GM23338 (cell line): ENCODE measurements at regions not wholly inside any gene's neighbourhood (a gene's known extent, or its start where the extent isn't known, plus 50 kb on each side); places are given as distances from the start of the nearest gene placed in this dataset.

ENCODE experiments used
- ATAC-seq: fragments of 200-7000 bp; cut with Tn5 transposase; 3 replicates; pipeline ENCODE4 v1.9.1; 2020
- DNase-seq: peaks from one replicate; pipeline ENCODE4 v3.0.0-alpha.2; 2015; ENCODE audit warnings: low spot score
- H2AFZ ChIP-seq: fragments of 200-600 bp; sonication (generic); 2 replicates; pipeline ENCODE4 v1.8.0; 2016; ENCODE audit warnings: antibody characterized with exemption, mild to moderate bottlenecking, moderate library complexity
- H3F3A ChIP-seq: fragments of 200-600 bp; sonication (generic); replicated peaks from 2 replicates; pipeline ENCODE4 v1.8.0; 2017; ENCODE audit warnings: antibody characterized with exemption, mixed run types, low read depth
- H3K27ac ChIP-seq: fragments of 200-600 bp; sonication (generic); 2 replicates; pipeline ENCODE4 v1.6.1; 2016; ENCODE audit warnings: low read depth
- H3K27me3 ChIP-seq: fragments of 200-600 bp; sonication (generic); 2 replicates; pipeline ENCODE4 v1.8.0; 2016; ENCODE audit warnings: mild to moderate bottlenecking, mixed run types, moderate library complexity; ENCODE audit not compliant: insufficient read depth
- H3K36me3 ChIP-seq: fragments of 200-600 bp; sonication (generic); 2 replicates; pipeline ENCODE4 v1.8.0; 2016; ENCODE audit warnings: mild to moderate bottlenecking; ENCODE audit not compliant: insufficient read depth
- H3K4me1 ChIP-seq: fragments of 200-600 bp; sonication (generic); 2 replicates; pipeline ENCODE4 v1.8.0; 2016; ENCODE audit warnings: mild to moderate bottlenecking, moderate library complexity; ENCODE audit not compliant: insufficient read depth
- H3K4me2 ChIP-seq: fragments of 200-600 bp; sonication (generic); 2 replicates; pipeline ENCODE4 v1.7.1; 2017; ENCODE audit warnings: mixed run types
- H3K4me3 ChIP-seq: fragments of 200-600 bp; sonication (generic); 2 replicates; pipeline ENCODE4 v1.6.1; 2016; ENCODE audit warnings: mixed run types
- H3K79me2 ChIP-seq: fragments of 200-600 bp; sonication (generic); replicated peaks from 2 replicates; pipeline ENCODE4 v1.8.0; 2017; ENCODE audit warnings: mild to moderate bottlenecking; ENCODE audit not compliant: insufficient read depth
- H3K9me2 ChIP-seq: fragments of 200-600 bp; sonication (generic); 2 replicates; pipeline ENCODE4 v1.8.0; 2017; ENCODE audit not compliant: insufficient read depth
- H4K20me1 ChIP-seq: fragments of 200-600 bp; sonication (generic); replicated peaks from 2 replicates; pipeline ENCODE4 v1.8.0; 2017; ENCODE audit warnings: mild to moderate bottlenecking; ENCODE audit not compliant: insufficient read depth
- H3K27ac Mint-ChIP-seq: 2 replicates; pipeline ENCODE4 v1.8.0; 2020; ENCODE audit warnings: inconsistent platforms, mild to moderate bottlenecking, moderate library complexity, mixed read lengths
- H3K27me3 Mint-ChIP-seq: 3 replicates; pipeline ENCODE4 v1.8.0; 2022; ENCODE audit warnings: low read depth, mild to moderate bottlenecking, moderate library complexity, mixed read lengths, inconsistent platforms; ENCODE audit not compliant: insufficient read depth, poor library complexity
- H3K36me3 Mint-ChIP-seq: 3 replicates; pipeline ENCODE4 v1.8.0; 2021; ENCODE audit warnings: low read depth, mild to moderate bottlenecking, inconsistent platforms, moderate library complexity, mixed read lengths
- H3K4me1 Mint-ChIP-seq: 3 replicates; pipeline ENCODE4 v1.8.0; 2020; ENCODE audit warnings: mild to moderate bottlenecking, inconsistent platforms, mixed read lengths
- H3K4me3 Mint-ChIP-seq: 3 replicates; pipeline ENCODE4 v1.8.0; 2021; ENCODE audit warnings: moderate library complexity, mild to moderate bottlenecking, inconsistent platforms, mixed read lengths
- H3K9me3 Mint-ChIP-seq: 3 replicates; pipeline ENCODE4 v1.8.0; 2020; ENCODE audit warnings: moderate library complexity, mild to moderate bottlenecking, inconsistent platforms, mixed read lengths
- CREB1 ChIP-seq: fragments of 250-450 bp; sonication (Bioruptor Pico); IDR thresholded peaks from 2 replicates; pipeline ENCODE4 v1.5.0; 2020; ENCODE audit warnings: low read depth, mild to moderate bottlenecking, moderate library complexity
- ETS1 ChIP-seq: IDR thresholded peaks from 2 replicates; pipeline ENCODE4 v1.6.1; 2016; ENCODE audit warnings: antibody characterized with exemption
- EZH2phosphoT487 ChIP-seq: fragments of 200-600 bp; sonication (generic); IDR thresholded peaks from one replicate; pipeline ENCODE4 v1.8.1; 2018; ENCODE audit warnings: antibody characterized with exemption; ENCODE audit not compliant: unreplicated experiment
- JUNB ChIP-seq: IDR thresholded peaks from one replicate; pipeline ENCODE4 v1.6.1; 2016; ENCODE audit warnings: antibody characterized with exemption; ENCODE audit not compliant: unreplicated experiment
- POLR2AphosphoS5 ChIP-seq: IDR thresholded peaks from 2 replicates; pipeline ENCODE4 v1.6.1; 2016; ENCODE audit warnings: antibody characterized with exemption, low read depth
- STAT1 ChIP-seq: IDR thresholded peaks from one replicate; pipeline ENCODE4 v1.6.1; 2016; ENCODE audit warnings: antibody characterized with exemption; ENCODE audit not compliant: unreplicated experiment
- ZNF114 ChIP-seq: fragments of 250-450 bp; sonication (Bioruptor Pico); IDR thresholded peaks from 2 replicates; pipeline ENCODE4 v1.5.0; 2020; ENCODE audit warnings: mild to moderate bottlenecking, moderate library complexity
- ZNF331 ChIP-seq: fragments of 250-450 bp; sonication (Bioruptor Pico); IDR thresholded peaks from 2 replicates; pipeline ENCODE4 v1.5.0; 2020; ENCODE audit warnings: low read depth, mild to moderate bottlenecking, moderate library complexity
- ZNF462 ChIP-seq: fragments of 250-450 bp; sonication (Bioruptor Pico); IDR thresholded peaks from 2 replicates; pipeline ENCODE4 v1.5.0; 2020; ENCODE audit warnings: mild to moderate bottlenecking, moderate library complexity
- TF ChIP-seq, protein P1 (sequence below): IDR thresholded peaks from one replicate; pipeline ENCODE4 v1.6.1; 2018; ENCODE audit warnings: antibody characterized with exemption; ENCODE audit not compliant: unreplicated experiment

DNA sequence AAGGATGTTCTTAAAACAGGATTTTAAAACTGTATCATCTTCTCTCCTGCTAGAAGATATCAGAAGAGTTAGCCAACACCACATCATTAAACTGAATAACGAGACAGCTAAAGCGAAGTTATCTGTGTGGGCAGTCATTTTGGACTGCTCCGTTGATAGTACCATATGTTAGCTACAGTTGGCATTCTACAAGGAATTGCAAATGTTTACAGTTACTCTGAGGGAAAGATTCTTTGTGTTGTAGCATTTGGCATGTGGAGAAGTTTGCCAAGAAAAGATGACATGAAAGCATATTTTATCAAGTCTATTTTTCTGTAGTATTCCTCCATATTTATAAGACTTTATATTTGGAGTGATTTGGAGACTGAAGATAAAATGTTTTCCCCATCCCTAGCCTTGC is 464.4 kb upstream of the POM121L12 start:
- no peak overlapping the region for H3K4me3 ChIP-seq
- no peaks in the 10 kb centered on the region for H3K36me3 Mint-ChIP-seq
- no peak overlapping the region for H2AFZ ChIP-seq
- H3K4me3 Mint-ChIP-seq, result no peak overlapping the region
- TF ChIP-seq EZH2phosphoT487, result no peak
- TF ChIP-seq, protein P1, sequence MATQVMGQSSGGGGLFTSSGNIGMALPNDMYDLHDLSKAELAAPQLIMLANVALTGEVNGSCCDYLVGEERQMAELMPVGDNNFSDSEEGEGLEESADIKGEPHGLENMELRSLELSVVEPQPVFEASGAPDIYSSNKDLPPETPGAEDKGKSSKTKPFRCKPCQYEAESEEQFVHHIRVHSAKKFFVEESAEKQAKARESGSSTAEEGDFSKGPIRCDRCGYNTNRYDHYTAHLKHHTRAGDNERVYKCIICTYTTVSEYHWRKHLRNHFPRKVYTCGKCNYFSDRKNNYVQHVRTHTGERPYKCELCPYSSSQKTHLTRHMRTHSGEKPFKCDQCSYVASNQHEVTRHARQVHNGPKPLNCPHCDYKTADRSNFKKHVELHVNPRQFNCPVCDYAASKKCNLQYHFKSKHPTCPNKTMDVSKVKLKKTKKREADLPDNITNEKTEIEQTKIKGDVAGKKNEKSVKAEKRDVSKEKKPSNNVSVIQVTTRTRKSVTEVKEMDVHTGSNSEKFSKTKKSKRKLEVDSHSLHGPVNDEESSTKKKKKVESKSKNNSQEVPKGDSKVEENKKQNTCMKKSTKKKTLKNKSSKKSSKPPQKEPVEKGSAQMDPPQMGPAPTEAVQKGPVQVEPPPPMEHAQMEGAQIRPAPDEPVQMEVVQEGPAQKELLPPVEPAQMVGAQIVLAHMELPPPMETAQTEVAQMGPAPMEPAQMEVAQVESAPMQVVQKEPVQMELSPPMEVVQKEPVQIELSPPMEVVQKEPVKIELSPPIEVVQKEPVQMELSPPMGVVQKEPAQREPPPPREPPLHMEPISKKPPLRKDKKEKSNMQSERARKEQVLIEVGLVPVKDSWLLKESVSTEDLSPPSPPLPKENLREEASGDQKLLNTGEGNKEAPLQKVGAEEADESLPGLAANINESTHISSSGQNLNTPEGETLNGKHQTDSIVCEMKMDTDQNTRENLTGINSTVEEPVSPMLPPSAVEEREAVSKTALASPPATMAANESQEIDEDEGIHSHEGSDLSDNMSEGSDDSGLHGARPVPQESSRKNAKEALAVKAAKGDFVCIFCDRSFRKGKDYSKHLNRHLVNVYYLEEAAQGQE, result no peak
- no peak for TF ChIP-seq POLR2AphosphoS5
- TF ChIP-seq ETS1, result no peak
- TF ChIP-seq STAT1, result no peak
- no peak for TF ChIP-seq JUNB
- no peak for TF ChIP-seq CREB1
- no peak for TF ChIP-seq ZNF114
- no peak for TF ChIP-seq ZNF462 (CRISPR knock-in tag)
- no peak for TF ChIP-seq ZNF331 (CRISPR knock-in tag)
- no peaks in the 10 kb centered on the region for H3F3A ChIP-seq
- no peaks in the 10 kb centered on the region for H3K27me3 ChIP-seq
- H3K4me1 ChIP-seq, result no peaks in the 10 kb centered on the region
- H3K36me3 ChIP-seq, result no peaks in the 10 kb centered on the region
- H3K9me2 ChIP-seq, result no peaks in the 10 kb centered on the region
- no peaks in the 10 kb centered on the region for H3K4me1 Mint-ChIP-seq
- no peak overlapping the region for H3K4me2 ChIP-seq
- no peak overlapping the region for H3K27ac ChIP-seq
- DNase-seq (no peak), ATAC-seq (no peak)
- no peaks in the 10 kb centered on the region for H3K79me2 ChIP-seq
- H3K27ac Mint-ChIP-seq, result no peak overlapping the region
- H3K9me3 Mint-ChIP-seq, result no peaks in the 10 kb centered on the region
- no peaks in the 10 kb centered on the region for H3K27me3 Mint-ChIP-seq
- no peaks in the 10 kb centered on the region for H4K20me1 ChIP-seq
